ENCODE measurements at regions not wholly inside any gene's neighbourhood (a gene's known extent, or its start where the extent isn't known, plus 50 kb on each side); places are given as distances from the start of the nearest gene placed in this dataset.
A peak's percentile ranks its signal among the peaks of the same experiment; 100 is the strongest.

DNA sequence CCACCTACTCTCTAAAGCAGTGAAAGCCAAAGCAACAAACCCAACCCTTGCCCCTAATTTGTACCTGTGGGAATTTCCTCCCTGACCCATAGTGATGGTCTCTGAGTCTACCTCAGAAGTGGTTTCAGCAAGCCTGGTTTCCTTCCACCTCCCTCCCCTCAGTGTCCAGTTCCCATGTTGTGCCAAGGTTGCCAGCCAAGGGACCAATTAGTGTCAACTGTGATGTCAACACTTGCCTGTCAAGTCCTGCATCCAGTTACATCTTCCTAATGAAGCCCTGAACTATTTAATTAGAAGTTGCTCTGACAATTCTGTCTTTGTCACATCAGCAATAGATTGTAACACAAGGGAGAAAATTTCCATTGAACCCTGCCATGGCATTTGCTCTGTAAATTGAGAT lies 194.4 kb upstream of the CCDC196 start:
- no peak for DNase-seq (ENCODE audit: low read depth)
- TF ChIP-seq, protein P1, sequence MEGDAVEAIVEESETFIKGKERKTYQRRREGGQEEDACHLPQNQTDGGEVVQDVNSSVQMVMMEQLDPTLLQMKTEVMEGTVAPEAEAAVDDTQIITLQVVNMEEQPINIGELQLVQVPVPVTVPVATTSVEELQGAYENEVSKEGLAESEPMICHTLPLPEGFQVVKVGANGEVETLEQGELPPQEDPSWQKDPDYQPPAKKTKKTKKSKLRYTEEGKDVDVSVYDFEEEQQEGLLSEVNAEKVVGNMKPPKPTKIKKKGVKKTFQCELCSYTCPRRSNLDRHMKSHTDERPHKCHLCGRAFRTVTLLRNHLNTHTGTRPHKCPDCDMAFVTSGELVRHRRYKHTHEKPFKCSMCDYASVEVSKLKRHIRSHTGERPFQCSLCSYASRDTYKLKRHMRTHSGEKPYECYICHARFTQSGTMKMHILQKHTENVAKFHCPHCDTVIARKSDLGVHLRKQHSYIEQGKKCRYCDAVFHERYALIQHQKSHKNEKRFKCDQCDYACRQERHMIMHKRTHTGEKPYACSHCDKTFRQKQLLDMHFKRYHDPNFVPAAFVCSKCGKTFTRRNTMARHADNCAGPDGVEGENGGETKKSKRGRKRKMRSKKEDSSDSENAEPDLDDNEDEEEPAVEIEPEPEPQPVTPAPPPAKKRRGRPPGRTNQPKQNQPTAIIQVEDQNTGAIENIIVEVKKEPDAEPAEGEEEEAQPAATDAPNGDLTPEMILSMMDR (IDR thresholded peaks at IDR 0.05; ENCODE audit: low read length, missing control alignments), result no peak
- H3K4me3 ChIP-seq (replicated peaks; ENCODE audit: low read depth, low read length), result no peak overlapping the region

DNA sequence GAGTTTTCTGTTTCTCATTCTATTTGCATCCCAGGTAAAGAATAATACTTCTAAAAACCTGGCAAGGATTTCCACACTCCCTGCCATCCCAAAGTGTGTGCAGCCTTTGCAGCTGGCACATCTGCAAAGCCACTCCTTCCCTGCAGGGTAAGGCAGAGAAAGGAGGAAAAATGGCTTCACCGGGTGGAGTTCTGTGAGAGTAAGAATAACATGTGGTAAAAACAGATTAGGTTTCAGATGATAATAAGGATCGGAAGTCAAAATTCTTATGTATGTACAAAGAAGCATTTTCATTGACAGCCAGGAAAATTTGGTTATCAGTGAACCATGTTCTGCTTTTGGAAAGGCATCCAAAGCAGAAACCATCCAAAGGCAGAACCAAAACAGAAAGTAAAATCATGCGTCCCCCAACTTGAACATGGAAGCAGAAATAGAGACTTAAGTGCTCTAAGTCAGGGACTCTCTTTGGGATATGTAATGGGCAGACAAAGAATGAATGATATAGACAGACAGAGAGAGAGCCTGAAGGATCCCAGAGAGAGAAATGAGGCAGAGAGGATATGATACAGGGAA lies 192.6 kb upstream of the CCDC196 start:
- TF ChIP-seq, protein P1 (IDR thresholded peaks at IDR 0.05; ENCODE audit: low read length, missing control alignments), result no peak
- no peak for DNase-seq (ENCODE audit: low read depth)
- H3K4me3 ChIP-seq (replicated peaks; ENCODE audit: low read depth, low read length), result peak overlapping the region; percentile 23

DNA sequence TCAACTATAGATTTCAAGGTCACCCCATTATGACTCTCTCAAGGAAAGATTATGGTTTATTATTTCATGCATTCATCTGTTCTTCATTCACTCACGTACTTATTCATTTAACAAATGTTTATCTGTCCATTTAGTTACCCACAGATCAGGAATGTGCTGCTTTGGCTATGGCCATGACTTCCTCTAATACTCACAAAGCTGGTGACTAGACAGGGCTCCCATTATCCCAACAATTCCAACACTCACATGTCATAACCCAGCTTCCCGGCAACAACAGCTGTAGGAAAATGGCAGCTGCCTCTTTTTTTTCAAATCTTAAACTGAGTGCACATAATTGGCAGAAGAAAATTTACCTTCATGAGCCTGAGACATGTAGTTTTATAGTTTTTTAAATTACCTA lies 190.8 kb upstream of the CCDC196 start:
- DNase-seq (ENCODE audit: low read depth), result no peak
- H3K4me3 ChIP-seq (replicated peaks; ENCODE audit: low read depth, low read length), result no peak overlapping the region
- TF ChIP-seq, protein P1 (IDR thresholded peaks at IDR 0.05; ENCODE audit: low read length, missing control alignments), result no peak

DNA sequence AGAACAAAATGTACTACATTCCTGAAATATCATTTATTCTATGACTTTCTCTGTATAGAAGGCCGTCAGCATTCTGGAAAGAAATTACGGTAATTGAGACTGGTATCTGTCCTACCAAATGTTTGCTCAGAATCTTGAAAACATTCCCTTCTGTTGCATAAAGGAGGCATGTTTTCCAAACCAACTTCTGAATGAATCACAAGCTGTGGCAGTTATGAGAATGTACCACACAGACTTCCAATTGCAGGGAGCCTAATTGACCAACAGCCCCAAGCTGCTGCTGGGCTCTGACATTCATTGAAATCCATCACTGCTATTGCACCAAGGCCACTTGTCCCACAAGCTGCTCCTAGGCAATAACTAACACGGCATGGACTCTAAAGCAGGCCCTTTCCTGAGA lies 185.3 kb upstream of the CCDC196 start:
- no peak overlapping the region for H3K4me3 ChIP-seq (replicated peaks; ENCODE audit: low read depth, low read length)
- TF ChIP-seq, protein P1 (IDR thresholded peaks at IDR 0.05; ENCODE audit: low read length, missing control alignments), result no peak

DNA sequence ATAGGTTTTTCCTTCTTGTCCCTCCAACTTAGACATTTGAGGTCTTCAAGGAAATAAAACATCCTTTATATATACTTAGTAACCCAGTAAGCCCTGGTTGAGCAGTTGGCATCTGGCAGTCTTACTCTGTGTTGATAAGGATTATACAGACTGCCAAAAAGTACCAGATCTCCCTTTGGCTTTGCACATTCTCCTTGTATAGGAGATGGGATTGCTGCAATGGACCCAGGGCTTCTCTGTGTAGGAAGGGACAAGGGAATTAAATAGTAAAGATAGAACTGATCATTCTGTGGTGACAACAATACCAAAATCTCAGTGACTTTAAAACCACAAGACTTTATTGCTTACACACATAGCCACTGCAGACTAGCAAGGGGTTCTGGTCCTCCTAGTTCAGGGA lies 180.1 kb upstream of the CCDC196 start:
- TF ChIP-seq, protein P1 (IDR thresholded peaks at IDR 0.05; ENCODE audit: low read length, missing control alignments), result no peak
- DNase-seq (ENCODE audit: low read depth), result no peak
- no peak overlapping the region for H3K4me3 ChIP-seq (replicated peaks; ENCODE audit: low read depth, low read length)

More for the DNA sequence above, 185.3 kb upstream of the CCDC196 start:
- DNase-seq (ENCODE audit: low read depth), result no peak

DNA sequence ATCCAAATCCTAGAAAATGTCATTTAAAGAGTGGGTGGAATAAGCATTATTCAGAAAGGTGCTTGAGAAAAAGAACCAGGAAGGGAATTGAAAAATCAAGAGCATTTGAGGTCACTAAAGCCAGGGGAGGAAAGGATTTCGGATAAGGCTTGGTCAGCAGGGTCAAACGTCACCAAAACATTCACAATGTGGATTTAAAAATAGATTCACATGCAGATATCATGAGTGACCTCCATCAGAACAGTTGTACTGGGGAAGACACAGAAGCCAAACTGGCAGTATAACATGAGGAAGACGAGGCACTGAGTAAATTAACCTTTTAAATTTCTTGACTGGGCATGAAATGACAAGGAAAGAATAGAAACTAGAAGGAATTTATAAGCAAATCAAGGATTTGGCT lies 175.1 kb upstream of the CCDC196 start:
- TF ChIP-seq, protein P1 (IDR thresholded peaks at IDR 0.05; ENCODE audit: low read length, missing control alignments), result no peak
- DNase-seq (ENCODE audit: low read depth), result no peak
- no peak overlapping the region for H3K4me3 ChIP-seq (replicated peaks; ENCODE audit: low read depth, low read length)

DNA sequence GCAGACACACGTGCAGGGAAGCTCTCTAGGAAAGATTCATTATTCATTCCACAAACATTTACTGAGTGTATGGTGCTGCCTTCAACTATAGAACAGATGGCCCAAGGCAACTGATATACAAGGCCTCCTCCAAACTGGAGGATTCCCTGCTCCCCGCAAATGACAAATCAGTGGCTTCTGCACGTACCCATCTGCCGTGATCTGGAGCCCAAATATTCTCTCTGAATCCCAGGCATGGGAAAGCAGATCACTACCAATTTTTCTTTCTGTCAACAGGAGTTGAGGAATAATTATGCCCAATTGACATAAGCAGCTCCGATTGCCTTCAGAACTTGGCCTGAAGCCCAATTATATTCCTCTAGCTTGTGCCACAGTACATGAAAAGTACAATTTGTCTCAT lies 174.2 kb upstream of the CCDC196 start:
- TF ChIP-seq, protein P1 (IDR thresholded peaks at IDR 0.05; ENCODE audit: low read length, missing control alignments), result no peak
- no peak for DNase-seq (ENCODE audit: low read depth)
- H3K4me3 ChIP-seq (replicated peaks; ENCODE audit: low read depth, low read length), result no peak overlapping the region
